HCT116 (cell line): ENCODE measurements at regions not wholly inside any gene's neighbourhood (a gene's known extent, or its start where the extent isn't known, plus 50 kb on each side); places are given as distances from the start of the nearest gene placed in this dataset.

ENCODE experiments used
- ATAC-seq: fragments of 200-7000 bp; cut with Tn5 transposase; 2 replicates; pipeline ENCODE4 v1.9.1; 2020; ENCODE audit warnings: mild to moderate bottlenecking, moderate library complexity
- BruUV-seq: library from RNA; stranded (reverse); fragments of 400-500 nt; replicated peaks from 2 replicates; lab custom pipeline; 2021; lab: Mats Ljungman, UMichigan
- CTCF ChIA-PET: fragments of 300-600 bp; sonication (Branson Sonifier 250); formaldehyde crosslinking; loops from one replicate; lab custom pipeline; 2021; ENCODE audit warnings: antibody characterized with exemption; lab: Charles Lee
- POLR2A ChIA-PET: fragments of 300-600, 350-600 bp; sonication (Branson Sonifier 250); formaldehyde crosslinking; loops from one replicate; lab custom pipeline; 2021; ENCODE audit warnings: antibody characterized with exemption; lab: Charles Lee
- RAD21 ChIA-PET, 2 experiments: fragments of 300-600 bp; sonication (Branson Sonifier 250); formaldehyde crosslinking; loops; one replicate each; lab custom pipeline; 2023; ENCODE audit warnings: low total read pairs in 2 of 2; ENCODE audit not compliant: uncharacterized antibody in 2 of 2, unreplicated experiment in 2 of 2, low non-redundant PET in 1 of 2; lab: Charles Lee
- DNase-seq: peaks from one replicate; pipeline ENCODE4 v3.0.0-alpha.2; 2010; ENCODE audit warnings: low read depth, low spot score
- H2AFZ ChIP-seq: fragments of 200-600 bp; shearing (Covaris generic), sonication (generic); 2 replicates; pipeline ENCODE4 v1.6.1; 2017; ENCODE audit warnings: low read depth, mixed run types, mixed read lengths, antibody characterized with exemption, low read length; ENCODE audit not compliant: poor library complexity, severe bottlenecking
- H3K27ac ChIP-seq: 2 replicates; pipeline ENCODE4 v1.5.1; 2012; ENCODE audit warnings: low read depth, low read length
- H3K27me3 ChIP-seq: fragments of 200-600 bp; sonication (generic); 2 replicates; pipeline ENCODE4 v1.6.1; 2016; ENCODE audit warnings: mixed run types, low read length, mixed read lengths; ENCODE audit not compliant: insufficient read depth
- H3K36me3 ChIP-seq, 2 experiments: fragments of 200-500 bp in 1 of 2; fragments of 200-600 bp in 1 of 2; sonication (Bioruptor generic) in 1 of 2; sonication (generic) in 1 of 2; 2 replicates each; pipeline versions ENCODE4 v1.5.1 to v1.6.1; 2014 to 2016; ENCODE audit warnings: low read length in 2 of 2, inconsistent platforms in 1 of 2, mixed read lengths in 1 of 2, mixed run types in 1 of 2; ENCODE audit not compliant: insufficient read depth in 2 of 2, control insufficient read depth in 1 of 2
- H3K4me1 ChIP-seq, 2 experiments: fragments of 200-600 bp in 1 of 2; sonication (generic) in 1 of 2; 2 replicates each; pipeline versions ENCODE4 v1.5.1 to v1.6.1; 2012 to 2017; ENCODE audit warnings: low read length in 2 of 2, inconsistent platforms in 1 of 2, mild to moderate bottlenecking in 1 of 2, mixed read lengths in 1 of 2, mixed run types in 1 of 2, moderate library complexity in 1 of 2; ENCODE audit not compliant: insufficient read depth in 2 of 2, control insufficient read depth in 1 of 2
- H3K4me2 ChIP-seq: fragments of 200-600 bp; sonication (generic); 2 replicates; pipeline ENCODE4 v1.6.1; 2017; ENCODE audit warnings: mixed run types, low read length, mixed read lengths
- H3K4me3 ChIP-seq, 2 experiments: fragments of 200-600 bp in 1 of 2; sonication (generic) in 1 of 2; replicated peaks in 1 of 2; 2 replicates each; pipeline ENCODE4 v1.5.1; 2011 to 2016; ENCODE audit warnings: low read length in 2 of 2, control low read depth in 1 of 2, low read depth in 1 of 2, mild to moderate bottlenecking in 1 of 2, mixed read lengths in 1 of 2, mixed run types in 1 of 2
- H3K79me2 ChIP-seq: fragments of 200-600 bp; sonication (generic); 2 replicates; pipeline ENCODE4 v1.6.1; 2017; ENCODE audit warnings: mild to moderate bottlenecking, mixed run types, low read length, moderate library complexity, mixed read lengths; ENCODE audit not compliant: insufficient read depth
- H3K9ac ChIP-seq: fragments of 200-600 bp; sonication (generic); 2 replicates; pipeline ENCODE4 v1.6.1; 2016; ENCODE audit warnings: low read length, mixed read lengths
- H3K9me2 ChIP-seq: fragments of 200-600 bp; sonication (generic), shearing (Covaris generic); 2 replicates; pipeline ENCODE4 v1.6.1; 2017; ENCODE audit warnings: mixed run types, mild to moderate bottlenecking, moderate library complexity; ENCODE audit not compliant: insufficient read depth
- H3K9me3 ChIP-seq, 2 experiments: fragments of 200-500 bp in 1 of 2; fragments of 200-600 bp in 1 of 2; sonication (Bioruptor generic) in 1 of 2; sonication (generic) in 1 of 2; 2 replicates each; pipeline ENCODE4 v1.6.1; 2014 to 2017; ENCODE audit warnings: low read length in 2 of 2, mixed read lengths in 2 of 2, inconsistent platforms in 1 of 2, low read depth in 1 of 2, mild to moderate bottlenecking in 1 of 2, mixed run types in 1 of 2, moderate library complexity in 1 of 2; ENCODE audit not compliant: control insufficient read depth in 1 of 2, insufficient read depth in 1 of 2
- H4K20me1 ChIP-seq: fragments of 200-600 bp; sonication (generic), shearing (Covaris generic); 2 replicates; pipeline ENCODE4 v1.6.1; 2017; ENCODE audit warnings: mixed run types, mild to moderate bottlenecking, moderate library complexity; ENCODE audit not compliant: insufficient read depth
- ATF3 ChIP-seq: IDR thresholded peaks from 2 replicates; pipeline ENCODE4 v1.6.1; 2012
- CEBPB ChIP-seq: IDR thresholded peaks from 2 replicates; pipeline ENCODE4 v1.6.1; 2012; ENCODE audit warnings: low read depth
- EGR1 ChIP-seq: IDR thresholded peaks from 2 replicates; pipeline ENCODE4 v1.6.1; 2012; ENCODE audit warnings: low read depth
- ELF1 ChIP-seq: IDR thresholded peaks from 2 replicates; pipeline ENCODE4 v1.6.1; 2012; ENCODE audit warnings: low read depth, borderline replicate concordance
- FOSL1 ChIP-seq: IDR thresholded peaks from 2 replicates; pipeline ENCODE4 v1.6.1; 2012; ENCODE audit warnings: low read depth
- MAX ChIP-seq: IDR thresholded peaks from 2 replicates; pipeline ENCODE4 v1.6.1; 2012
- POLR2A ChIP-seq: IDR thresholded peaks from 2 replicates; pipeline ENCODE4 v1.7.0; 2011; ENCODE audit warnings: borderline replicate concordance; ENCODE audit not compliant: insufficient read depth, insufficient read length; ENCODE audit errors: extremely low read depth
- POLR2AphosphoS5 ChIP-seq: IDR thresholded peaks from 2 replicates; pipeline ENCODE4 v1.6.1; 2011; ENCODE audit warnings: mild to moderate bottlenecking, low read depth, low read length, moderate library complexity
- REST ChIP-seq: IDR thresholded peaks from 2 replicates; pipeline ENCODE4 v1.6.1; 2012; ENCODE audit warnings: low read depth
- SIN3A ChIP-seq: IDR thresholded peaks from 2 replicates; pipeline ENCODE4 v1.6.1; 2012; ENCODE audit warnings: low read depth
- SP1 ChIP-seq: IDR thresholded peaks from 2 replicates; pipeline ENCODE4 v1.6.1; 2012; ENCODE audit warnings: low read depth
- SRF ChIP-seq: IDR thresholded peaks from 2 replicates; pipeline ENCODE4 v1.6.1; 2012; ENCODE audit warnings: low read depth
- TCF7L2 ChIP-seq: IDR thresholded peaks from 2 replicates; pipeline ENCODE4 v1.7.0; 2011; ENCODE audit warnings: borderline replicate concordance, inconsistent platforms; ENCODE audit not compliant: insufficient read depth, insufficient read length; ENCODE audit errors: extremely low read depth
- ZBTB33 ChIP-seq: IDR thresholded peaks from 2 replicates; pipeline ENCODE4 v1.6.1; 2011; ENCODE audit warnings: mild to moderate bottlenecking, low read length, moderate library complexity; ENCODE audit not compliant: insufficient replicate concordance; ENCODE audit errors: extremely low read depth
- ZFX ChIP-seq: fragments of 450-650 bp; IDR thresholded peaks from 2 replicates; pipeline ENCODE4 v1.6.1; 2017
- ZNF274 ChIP-seq: fragments of 200-500 bp; sonication (Bioruptor generic); IDR thresholded peaks from 2 replicates; pipeline ENCODE4 v1.6.1; 2014; ENCODE audit warnings: mild to moderate bottlenecking, low read depth, low read length, inconsistent platforms
- intact Hi-C: fragments of 100-400 bp; cut with micrococcal nuclease; formaldehyde crosslinking; loops from 2 replicates; pipeline ENCODE4 v1.10.0; 2022

GRCh38 chr3:143203142-143203541 lies 83.6 kb downstream of the CHST2 start:
- no peaks in the 10 kb centered on the region; the same call in 1 of the 2 replicates for H3K27me3 ChIP-seq
- H2AFZ ChIP-seq = no peak overlapping the region
- intact Hi-C loops = no loop called here
- no peak overlapping the region for H3K4me3 ChIP-seq
- DNase-seq = no peak
- no peak overlapping the region for H3K27ac ChIP-seq
- no TSS peak for BruUV-seq
- no peak for TF ChIP-seq SIN3A
- TF ChIP-seq, all 23 proteins: peak for 0
- Histone ChIP-seq H3K79me2 (no peaks in the 10 kb centered on the region), H3K4me1 (no peaks in the 10 kb centered on the region), H3K9ac (no peak overlapping the region), H3K4me2 (no peak overlapping the region), H4K20me1 (no peaks in the 10 kb centered on the region), H3K9me2 (no peaks in the 10 kb centered on the region), H3K9me3 (no peaks in the 10 kb centered on the region), H3K36me3 (no peaks in the 10 kb centered on the region)
- CTCF ChIA-PET = no interaction called here
- POLR2A ChIA-PET = no interaction called here
- no peak for ATAC-seq
- RAD21 ChIA-PET = no interaction called here

GRCh38 chr3:143203848-143204247 lies 84.3 kb downstream of the CHST2 start:
- no peaks in the 10 kb centered on the region for H3K4me1 ChIP-seq
- no peaks in the 10 kb centered on the region for H3K9me2 ChIP-seq
- RAD21 ChIA-PET = no interaction called here
- no peak overlapping the region for H3K4me2 ChIP-seq
- no peak overlapping the region for H2AFZ ChIP-seq
- H3K27me3 ChIP-seq = no peaks in the 10 kb centered on the region; the same call in 1 of the 2 replicates
- H3K9ac ChIP-seq = no peak overlapping the region
- no peak for DNase-seq
- POLR2A ChIA-PET = no interaction called here
- TF ChIP-seq ZBTB33 (no peak), SRF (no peak), CEBPB (no peak), ZNF274 (no peak), EGR1 (no peak), TCF7L2 (no peak), ATF3 (no peak), FOSL1 (no peak), ZFX (no peak), ELF1 (no peak), POLR2A (no peak), MAX (no peak), REST (no peak), SP1 (no peak), POLR2AphosphoS5 (no peak)
- H3K27ac ChIP-seq = no peak overlapping the region
- no peaks in the 10 kb centered on the region for H3K9me3 ChIP-seq
- H3K79me2 ChIP-seq = no peaks in the 10 kb centered on the region
- no peak overlapping the region for H3K4me3 ChIP-seq
- no peaks in the 10 kb centered on the region for H4K20me1 ChIP-seq
- CTCF ChIA-PET = no interaction called here
- intact Hi-C loops = no loop called here
- H3K36me3 ChIP-seq = no peaks in the 10 kb centered on the region
- no peak for ATAC-seq
- BruUV-seq = no TSS peak
